ENCODE measurements at regions not wholly inside any gene's neighbourhood (a gene's known extent, or its start where the extent isn't known, plus 50 kb on each side); places are given as distances from the start of the nearest gene placed in this dataset.
"Not testable (repeated sequence)": the region's sequence is repeated elsewhere in the genome, so short reads cannot be mapped to it uniquely, and the experiment has no call there.

- DNase-seq = no peak
Measured at GRCh38 chr7:1344981-1345701, 112.5 kb downstream of the UNCX start.

- DNase-seq = no peak
Measured at GRCh38 chr7:1345796-1346755, 113.2 kb downstream of the MICALL2 start.

DNA sequence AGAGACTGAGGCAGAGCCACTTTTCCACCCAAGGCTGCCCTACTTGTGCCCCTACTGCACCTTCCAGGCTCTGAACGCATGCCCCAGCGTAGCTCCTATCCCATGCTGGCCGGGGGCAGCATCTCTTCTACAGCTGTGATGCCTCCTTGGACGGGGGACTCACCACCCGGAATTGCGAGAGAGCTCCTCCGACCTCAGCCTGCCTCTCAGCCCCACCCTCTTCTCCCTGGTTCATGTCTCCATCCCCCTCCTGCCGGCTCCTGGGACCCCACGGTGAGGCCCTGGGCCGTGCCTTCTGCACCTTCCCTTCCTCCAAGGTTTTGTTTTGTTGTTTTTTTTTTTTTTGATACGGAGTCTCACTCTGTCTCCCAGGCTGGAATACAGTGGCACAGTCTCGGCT, 112.4 kb downstream of the MICALL2 start:
- DNase-seq = no peak

DNA sequence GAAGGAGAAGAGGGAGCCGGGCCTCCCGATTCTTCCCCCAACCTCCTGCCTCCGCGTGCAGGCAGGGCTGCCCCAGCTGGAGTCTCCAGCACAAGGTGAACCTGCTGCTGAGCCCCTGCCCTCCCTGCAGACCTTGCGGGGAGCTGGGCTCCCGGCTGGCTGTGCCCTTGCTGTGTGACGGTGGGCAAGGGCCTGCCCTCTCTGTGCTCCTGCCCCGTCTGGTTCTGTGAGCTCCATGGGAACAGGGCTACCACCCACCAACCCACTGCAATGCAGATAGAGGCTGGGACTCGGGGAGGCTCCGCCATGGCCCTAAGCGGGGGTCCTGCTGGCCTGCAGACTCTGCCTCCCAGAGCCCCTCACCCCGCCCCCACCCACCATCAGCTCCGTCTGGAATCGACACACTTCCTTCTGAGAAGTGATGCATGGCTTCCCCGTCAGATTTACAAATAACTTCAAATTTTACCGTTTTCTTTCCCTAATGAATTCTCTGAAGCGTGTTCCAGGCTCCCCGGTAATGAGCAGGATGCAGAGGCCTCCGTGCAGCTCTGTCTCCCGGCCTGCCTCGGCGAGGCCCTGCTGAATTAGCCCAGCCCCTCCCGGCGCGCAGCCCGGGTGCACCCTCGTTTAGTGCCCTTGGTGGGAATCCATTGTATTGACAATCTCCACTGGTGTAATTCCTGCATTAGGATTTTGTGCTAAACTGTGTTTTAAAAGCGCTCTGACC, 111.0 kb downstream of the MICALL2 start:
- DNase-seq = no peak

DNA sequence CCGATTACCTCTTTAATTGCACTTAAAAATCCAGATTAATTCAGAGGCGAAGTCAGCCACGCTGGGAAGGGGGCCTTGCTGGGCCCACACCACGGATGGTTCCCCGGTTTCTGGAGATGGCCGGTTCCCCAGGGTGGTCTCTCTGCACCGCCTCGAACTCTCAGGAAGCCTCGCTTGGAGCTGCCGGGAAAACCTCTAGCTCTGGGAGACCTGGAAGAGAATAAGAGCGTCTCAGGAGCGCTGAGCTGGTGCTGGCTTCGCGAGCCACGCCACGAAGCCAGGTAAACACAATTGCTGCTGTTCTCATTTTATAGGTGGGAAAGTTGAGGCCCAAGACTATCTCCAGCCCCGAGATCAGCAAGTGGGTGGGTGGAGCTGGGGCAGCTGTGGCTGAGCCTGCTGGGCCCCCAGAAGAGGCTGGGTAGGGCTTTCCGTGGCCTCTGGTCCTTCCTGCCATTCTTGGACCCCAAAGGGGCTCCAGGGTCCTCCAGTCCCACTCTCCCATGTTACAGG, 110.4 kb downstream of the MICALL2 start:
- DNase-seq = no peak

DNA sequence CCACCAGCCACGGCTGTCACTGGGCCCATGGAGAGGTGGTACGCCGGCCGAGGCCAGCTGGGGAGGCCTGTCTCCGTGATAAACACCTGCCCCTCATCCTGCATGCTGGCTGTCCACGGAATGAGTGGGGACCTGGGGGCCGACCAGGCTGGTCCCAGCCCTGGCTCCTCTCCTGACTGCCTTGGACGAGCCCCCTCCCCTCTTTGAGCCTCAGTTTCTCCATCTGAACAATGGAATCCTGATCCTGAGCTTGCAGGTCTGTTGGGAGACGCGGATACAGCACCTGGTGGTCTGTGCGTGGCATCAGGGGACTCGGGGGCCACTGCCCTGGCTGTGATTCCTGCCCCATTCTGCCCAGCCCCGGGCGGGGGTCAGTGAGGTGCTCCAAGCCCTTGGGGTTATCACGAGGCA, 109.9 kb downstream of the MICALL2 start:
- no peak for DNase-seq

GRCh38 chr7:1351881-1352625, 107.2 kb downstream of the MICALL2 start:
- DNase-seq = no peak

GRCh38 chr7:1352656-1353271, 106.5 kb downstream of the MICALL2 start:
- DNase-seq = no peak

GRCh38 chr7:1354661-1355567, 104.4 kb downstream of the MICALL2 start:
- no peak for DNase-seq

GRCh38 chr7:1355568-1356340, 103.5 kb downstream of the MICALL2 start:
- no peak for DNase-seq

GRCh38 chr7:1356853-1357252, 102.4 kb downstream of the MICALL2 start:
- DNase-seq = not testable (repeated sequence)

- DNase-seq = not testable (repeated sequence)
Measured at GRCh38 chr7:1357260-1357600, 102.0 kb downstream of the MICALL2 start.

DNA sequence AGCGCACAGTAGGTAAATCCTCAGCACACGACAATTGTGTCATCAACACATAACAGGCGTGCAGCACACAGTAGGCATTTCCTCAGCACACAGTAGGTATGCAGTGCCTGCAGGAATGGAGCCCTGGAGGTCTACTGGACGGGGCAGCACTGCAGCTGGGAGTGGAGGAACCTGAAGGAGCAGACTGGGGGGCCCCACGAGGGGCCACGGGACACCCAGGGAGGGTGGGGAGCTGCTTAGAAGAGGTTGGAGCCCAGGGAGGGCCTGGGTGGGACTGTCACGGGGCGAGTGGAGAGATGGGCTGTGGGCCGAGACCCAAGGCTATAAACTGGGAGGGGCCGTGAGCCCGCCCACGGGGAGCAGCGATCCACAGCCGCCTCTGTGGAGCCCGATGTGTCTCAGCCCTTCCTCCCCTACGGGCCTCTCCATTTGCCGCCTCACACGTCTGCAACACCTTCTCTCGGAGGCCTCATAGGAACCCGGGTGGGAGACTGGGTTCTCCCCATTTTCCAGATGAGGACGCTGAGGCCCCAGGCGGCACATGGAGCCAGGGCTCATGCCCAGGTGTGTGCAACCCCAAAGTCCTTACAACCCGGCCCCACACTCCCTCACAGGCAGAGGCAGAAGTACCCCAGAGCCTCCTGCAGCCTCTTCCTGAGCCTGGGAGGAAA, 101.5 kb downstream of the MICALL2 start:
- peak in 1 of 2 experiments; percentile 16 for DNase-seq

DNA sequence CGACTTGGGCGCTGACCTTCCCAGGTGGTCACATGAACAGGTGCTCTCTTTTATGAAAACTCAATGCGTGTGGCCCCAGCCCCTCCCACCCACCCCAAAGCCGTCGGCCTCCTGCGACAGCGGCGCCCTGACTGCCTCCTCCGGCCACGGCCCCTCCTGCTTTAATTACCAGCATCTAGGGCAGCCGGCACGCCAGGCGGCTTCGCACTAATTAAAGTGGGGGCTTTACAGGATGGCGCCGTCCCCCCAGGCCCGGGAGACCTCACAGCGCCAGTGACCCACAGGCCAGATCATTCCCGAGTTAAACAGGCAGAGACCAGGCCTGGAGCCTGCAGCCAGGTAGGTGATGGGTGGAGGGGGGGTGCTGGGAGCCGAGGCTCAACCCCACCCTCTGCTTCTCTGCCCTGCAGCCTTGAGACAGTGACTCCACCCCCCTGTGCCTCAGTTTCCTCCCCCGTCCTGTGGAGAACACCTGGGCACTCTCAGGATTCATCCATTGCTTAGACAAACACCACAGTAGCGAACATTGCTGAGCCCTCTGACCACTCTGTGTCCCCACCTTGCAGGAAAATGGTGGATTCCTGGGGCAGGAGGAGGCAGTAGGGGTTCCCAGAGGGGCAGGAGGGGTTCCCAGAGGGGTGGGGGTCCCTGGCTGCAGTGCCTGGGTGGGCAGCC, 100.8 kb downstream of the MICALL2 start:
- DNase-seq = no peak

GRCh38 chr7:1359051-1359400, 100.2 kb downstream of the MICALL2 start:
- no peak for DNase-seq

DNA sequence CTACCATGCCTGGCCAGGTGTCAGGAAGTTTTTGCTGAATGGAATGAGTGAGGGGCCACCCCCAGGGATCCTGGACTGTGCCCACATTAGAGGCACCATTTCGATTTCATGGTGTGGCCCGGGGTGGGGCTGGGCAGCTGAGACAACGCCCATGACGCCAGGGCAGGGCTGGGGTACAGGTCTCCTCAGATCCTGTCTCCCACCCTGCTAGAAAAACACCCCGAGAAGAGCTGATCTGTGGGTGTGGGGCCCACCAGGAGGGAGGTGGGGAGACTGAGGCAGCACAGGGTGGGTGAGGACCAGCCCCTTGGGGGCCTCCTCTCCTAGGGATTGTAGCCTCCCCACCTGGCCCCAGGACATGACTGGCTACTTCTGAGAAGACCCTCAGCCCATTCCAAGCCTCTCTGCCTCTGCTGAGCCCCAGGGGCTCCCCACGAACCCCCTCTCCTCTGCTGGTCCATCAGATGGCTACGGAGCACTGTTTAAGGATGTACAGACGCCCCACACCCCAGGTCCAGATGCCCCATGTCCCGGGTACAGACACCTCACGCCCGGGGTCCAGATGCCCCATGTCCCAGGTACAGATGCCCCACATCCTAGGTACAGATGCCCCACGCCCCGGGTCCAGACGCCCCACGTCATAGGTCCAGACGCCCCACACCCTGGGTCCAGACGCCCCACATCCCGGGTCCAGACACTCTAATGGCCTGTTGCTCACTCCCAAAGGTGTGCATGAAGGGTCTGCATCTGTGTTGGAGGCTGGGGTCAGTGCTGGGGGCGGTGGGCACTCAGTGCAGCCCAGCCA, 99.4 kb downstream of the MICALL2 start:
- no peak for DNase-seq

- no peak for DNase-seq
Measured at GRCh38 chr7:1360521-1360971, 98.7 kb downstream of the MICALL2 start.

Data from activated CD4-positive, alpha-beta T cell treated with anti-CD3 and anti-CD28 coated beads, Interleukin-2, amount 50 U/mL, for 48 hours (primary cell).